Neural crest cell (in vitro differentiated cells): ENCODE measurements at regions not wholly inside any gene's neighbourhood (a gene's known extent, or its start where the extent isn't known, plus 50 kb on each side); places are given as distances from the start of the nearest gene placed in this dataset.
"Not testable (repeated sequence)": the region's sequence is repeated elsewhere in the genome, so short reads cannot be mapped to it uniquely, and the experiment has no call there.

Source experiments
- DNase-seq: peaks from one replicate; pipeline ENCODE4 v3.0.0; 2021; ENCODE audit warnings: low read depth, mixed read lengths, low spot score
- H3K27ac Mint-ChIP-seq: one replicate; pipeline ENCODE4 v1.8.0; 2021; ENCODE audit warnings: mild to moderate bottlenecking, mixed read lengths; ENCODE audit not compliant: unreplicated experiment
- H3K27me3 Mint-ChIP-seq: 2 replicates; pipeline ENCODE4 v1.8.0; 2021; ENCODE audit warnings: low read depth, mild to moderate bottlenecking, mixed read lengths
- H3K36me3 Mint-ChIP-seq: 2 replicates; pipeline ENCODE4 v1.8.0; 2021; ENCODE audit warnings: low read depth, mild to moderate bottlenecking, mixed read lengths
- H3K4me1 Mint-ChIP-seq: 2 replicates; pipeline ENCODE4 v1.8.0; 2021; ENCODE audit warnings: mixed read lengths
- H3K4me3 Mint-ChIP-seq: one replicate; pipeline ENCODE4 v1.8.0; 2021; ENCODE audit warnings: mild to moderate bottlenecking, mixed read lengths
- H3K9me3 Mint-ChIP-seq: 2 replicates; pipeline ENCODE4 v1.8.0; 2021; ENCODE audit warnings: mixed read lengths
- CTCF ChIP-seq: fragments of 200-600 bp; sonication (generic); conservative IDR thresholded peaks from 2 replicates; pipeline ENCODE4 v1.5.0; 2021; ENCODE audit warnings: antibody characterized with exemption, mild to moderate bottlenecking

GRCh38 chr11:134725211-134725610 is 313.2 kb upstream of the B3GAT1 start:
- TF ChIP-seq CTCF: no peak
- H3K4me3 Mint-ChIP-seq: no peak overlapping the region
- H3K36me3 Mint-ChIP-seq: no peaks in the 10 kb centered on the region
- H3K4me1 Mint-ChIP-seq: peaks cover 3% of the 10 kb centered on the region
- H3K27ac Mint-ChIP-seq: no peak overlapping the region
- DNase-seq: no peak
- H3K27me3 Mint-ChIP-seq: peaks cover 20% of the 10 kb centered on the region
- H3K9me3 Mint-ChIP-seq: no peaks in the 10 kb centered on the region

- Mint-ChIP-seq H3K4me3 (no peak overlapping the region), H3K4me1 (peaks cover 3% of the 10 kb centered on the region), H3K9me3 (no peaks in the 10 kb centered on the region), H3K27me3 (peaks cover 20% of the 10 kb centered on the region), H3K36me3 (no peaks in the 10 kb centered on the region), H3K27ac (no peak overlapping the region)
- no peak for DNase-seq
- no peak for TF ChIP-seq CTCF
Observed at GRCh38 chr11:134724779-134725140, 312.7 kb upstream of the B3GAT1 start.

GRCh38 chr11:134724106-134724778 is 312.2 kb upstream of the B3GAT1 start:
- DNase-seq: no peak
- no peak overlapping the region for H3K4me3 Mint-ChIP-seq
- H3K36me3 Mint-ChIP-seq: no peaks in the 10 kb centered on the region
- H3K9me3 Mint-ChIP-seq: no peaks in the 10 kb centered on the region
- H3K4me1 Mint-ChIP-seq: peaks cover 3% of the 10 kb centered on the region
- H3K27ac Mint-ChIP-seq: no peak overlapping the region
- H3K27me3 Mint-ChIP-seq: peaks cover 20% of the 10 kb centered on the region
- TF ChIP-seq CTCF: no peak

- not testable (repeated sequence) for H3K27ac Mint-ChIP-seq, H3K4me1 Mint-ChIP-seq, DNase-seq, H3K36me3 Mint-ChIP-seq, H3K4me3 Mint-ChIP-seq, H3K9me3 Mint-ChIP-seq
- peaks cover 42% of the 10 kb centered on the region for H3K27me3 Mint-ChIP-seq
Observed at GRCh38 chr11:134720691-134721070, 308.6 kb upstream of the B3GAT1 start.

- H3K4me1 Mint-ChIP-seq, H3K9me3 Mint-ChIP-seq, H3K27ac Mint-ChIP-seq, H3K4me3 Mint-ChIP-seq, H3K36me3 Mint-ChIP-seq, DNase-seq: not testable (repeated sequence)
- H3K27me3 Mint-ChIP-seq: peaks cover 42% of the 10 kb centered on the region
Observed at GRCh38 chr11:134719940-134720690, 308.1 kb upstream of the B3GAT1 start.

- DNase-seq: no peak
- Mint-ChIP-seq H3K27me3 (peaks cover 42% of the 10 kb centered on the region), H3K9me3 (no peaks in the 10 kb centered on the region), H3K27ac (no peak overlapping the region), H3K4me3 (no peak overlapping the region), H3K36me3 (no peaks in the 10 kb centered on the region), H3K4me1 (no peaks in the 10 kb centered on the region)
- no peak for TF ChIP-seq CTCF
Observed at GRCh38 chr11:134719397-134719796, 307.4 kb upstream of the B3GAT1 start.
